H9 (cell line): ENCODE measurements at regions not wholly inside any gene's neighbourhood (a gene's known extent, or its start where the extent isn't known, plus 50 kb on each side); places are given as distances from the start of the nearest gene placed in this dataset.

ENCODE experiments used
- DNase-seq: peaks from one replicate; pipeline ENCODE4 v3.0.0-alpha.2; 2017
- H2AFZ ChIP-seq: one replicate; pipeline ENCODE4 v1.6.1; 2013; ENCODE audit warnings: mild to moderate bottlenecking, low read length, control low read depth, moderate library complexity
- H2AK5ac ChIP-seq: 2 replicates; pipeline ENCODE4 v1.6.1; 2013; ENCODE audit warnings: low read length, control low read depth, mixed read lengths; ENCODE audit not compliant: insufficient read length
- H2BK120ac ChIP-seq: one replicate; pipeline ENCODE4 v1.6.1; 2013; ENCODE audit warnings: low read depth, mild to moderate bottlenecking, low read length, control low read depth, inconsistent platforms; ENCODE audit not compliant: poor library complexity, severe bottlenecking
- H2BK12ac ChIP-seq: 2 replicates; pipeline ENCODE4 v1.6.1; 2013; ENCODE audit warnings: low read length, control low read depth, mixed read lengths, low read depth; ENCODE audit not compliant: insufficient read length
- H2BK15ac ChIP-seq: 2 replicates; pipeline ENCODE4 v1.6.1; 2013; ENCODE audit warnings: low read depth, low read length, control low read depth
- H2BK20ac ChIP-seq: one replicate; pipeline ENCODE4 v1.6.1; 2013; ENCODE audit warnings: low read depth, mild to moderate bottlenecking, low read length, control low read depth, inconsistent platforms; ENCODE audit not compliant: poor library complexity, severe bottlenecking
- H2BK5ac ChIP-seq: 2 replicates; pipeline ENCODE4 v1.6.1; 2013; ENCODE audit warnings: low read length, control low read depth, mixed read lengths; ENCODE audit not compliant: insufficient read length
- H3K14ac ChIP-seq: 2 replicates; pipeline ENCODE4 v1.6.1; 2013; ENCODE audit warnings: low read length, control low read depth; ENCODE audit not compliant: insufficient read depth
- H3K18ac ChIP-seq: 2 replicates; pipeline ENCODE4 v1.6.1; 2013; ENCODE audit warnings: low read depth, mild to moderate bottlenecking, mixed read lengths, low read length, control low read depth; ENCODE audit not compliant: insufficient read length
- H3K23ac ChIP-seq: 2 replicates; pipeline ENCODE4 v1.6.1; 2013; ENCODE audit warnings: low read length, control low read depth, mixed read lengths, low read depth; ENCODE audit not compliant: insufficient read length
- H3K23me2 ChIP-seq: 2 replicates; pipeline ENCODE4 v1.6.1; 2013; ENCODE audit warnings: low read depth, mild to moderate bottlenecking, mixed read lengths, low read length, control low read depth; ENCODE audit not compliant: insufficient read length, poor library complexity, severe bottlenecking
- H3K27ac ChIP-seq: 2 replicates; pipeline ENCODE4 v1.5.1; 2013; ENCODE audit warnings: low read length, control low read depth, mixed read lengths, low read depth; ENCODE audit not compliant: insufficient read length
- H3K27me3 ChIP-seq: 2 replicates; pipeline ENCODE4 v1.6.1; 2013; ENCODE audit warnings: low read length, control low read depth, inconsistent platforms; ENCODE audit not compliant: insufficient read depth
- H3K4ac ChIP-seq: 2 replicates; pipeline ENCODE4 v1.6.1; 2013; ENCODE audit warnings: low read depth, mild to moderate bottlenecking, control low read depth, inconsistent platforms, low read length, moderate library complexity
- H3K4me1 ChIP-seq: 2 replicates; pipeline ENCODE4 v1.6.1; 2013; ENCODE audit warnings: low read length, control low read depth, inconsistent platforms; ENCODE audit not compliant: insufficient read depth
- H3K4me2 ChIP-seq: 2 replicates; pipeline ENCODE4 v1.6.1; 2013; ENCODE audit warnings: low read length, control low read depth, mixed read lengths; ENCODE audit not compliant: insufficient read length, insufficient read depth
- H3K56ac ChIP-seq: 2 replicates; pipeline ENCODE4 v1.6.1; 2013; ENCODE audit warnings: low read depth, mild to moderate bottlenecking, mixed read lengths, low read length, control low read depth; ENCODE audit not compliant: insufficient read length
- H3K79me1 ChIP-seq: 2 replicates; pipeline ENCODE4 v1.6.1; 2013; ENCODE audit warnings: low read depth, mild to moderate bottlenecking, moderate library complexity, low read length, control low read depth, inconsistent platforms; ENCODE audit not compliant: insufficient read depth, poor library complexity, severe bottlenecking
- H3K79me2 ChIP-seq: 2 replicates; pipeline ENCODE4 v1.6.1; 2013; ENCODE audit warnings: low read length, control low read depth, inconsistent platforms; ENCODE audit not compliant: insufficient read depth
- H3K9ac ChIP-seq: 2 replicates; pipeline ENCODE4 v1.6.1; 2013; ENCODE audit warnings: low read length, control low read depth, mixed read lengths; ENCODE audit not compliant: insufficient read length; ENCODE audit errors: extremely low read depth
- H3K9me3 ChIP-seq: one replicate; pipeline ENCODE4 v1.6.1; 2013; ENCODE audit warnings: low read depth, low read length, inconsistent platforms; ENCODE audit not compliant: control insufficient read depth
- H3T11ph ChIP-seq: one replicate; pipeline ENCODE4 v1.6.1; 2013; ENCODE audit warnings: mild to moderate bottlenecking, low read length, control low read depth, inconsistent platforms
- H4K20me1 ChIP-seq: one replicate; pipeline ENCODE4 v1.6.1; 2013; ENCODE audit not compliant: control insufficient read depth, insufficient read length, insufficient read depth
- H4K5ac ChIP-seq: 2 replicates; pipeline ENCODE4 v1.6.1; 2013; ENCODE audit warnings: low read depth, mild to moderate bottlenecking, mixed read lengths, low read length, control low read depth; ENCODE audit not compliant: insufficient read length
- H4K8ac ChIP-seq: replicated peaks from 2 replicates; pipeline ENCODE4 v1.6.1; 2013; ENCODE audit warnings: low read length, control low read depth, mixed read lengths, low read depth; ENCODE audit not compliant: insufficient read length
- H4K91ac ChIP-seq: 2 replicates; pipeline ENCODE4 v1.6.1; 2013; ENCODE audit warnings: low read depth, mild to moderate bottlenecking, moderate library complexity, mixed read lengths, low read length, control low read depth; ENCODE audit not compliant: insufficient read length
- H3K27ac Mint-ChIP-seq, 3 experiments: 2 replicates in 2 of 3; 3 replicates in 1 of 3; pipeline ENCODE4 v1.8.0; 2020 to 2021; ENCODE audit warnings: mixed read lengths in 3 of 3, mild to moderate bottlenecking in 1 of 3, moderate library complexity in 1 of 3
- H3K27me3 Mint-ChIP-seq: 2 replicates; pipeline ENCODE4 v1.8.0; 2021; ENCODE audit warnings: low read depth, mild to moderate bottlenecking, moderate library complexity, mixed read lengths
- H3K36me3 Mint-ChIP-seq, 3 experiments: 2 replicates in 2 of 3; 3 replicates in 1 of 3; pipeline ENCODE4 v1.8.0; 2020 to 2021; ENCODE audit warnings: low read depth in 3 of 3, mixed read lengths in 3 of 3; ENCODE audit not compliant: insufficient read depth in 1 of 3
- H3K4me1 Mint-ChIP-seq, 2 experiments: 2 replicates each; pipeline ENCODE4 v1.8.0; 2020; ENCODE audit warnings: mixed read lengths in 2 of 2
- H3K4me3 Mint-ChIP-seq, 2 experiments: 2 replicates in 1 of 2; 3 replicates in 1 of 2; pipeline ENCODE4 v1.8.0; 2020 to 2021; ENCODE audit warnings: mild to moderate bottlenecking in 2 of 2, mixed read lengths in 2 of 2, moderate library complexity in 1 of 2
- H3K9me3 Mint-ChIP-seq, 2 experiments: 2 replicates in 1 of 2; 3 replicates in 1 of 2; pipeline ENCODE4 v1.8.0; 2020; ENCODE audit warnings: mild to moderate bottlenecking in 2 of 2, mixed read lengths in 2 of 2, moderate library complexity in 1 of 2
- WGBS: extraction: QIAGEN DNeasy Blood & Tissue Kit; methylation state at CpG from one replicate; pipeline ENCODE4 v1.1.7; 2013; ENCODE audit warnings: missing lambda C conversion rate, low lambda C conversion rate, mixed read lengths; ENCODE audit not compliant: insufficient read length; ENCODE audit errors: extremely low coverage; 5-methylcytosine and 5-hydroxymethylcytosine counted together
- TF ChIP-seq, protein P1 (sequence below): fragments of 200-600 bp; sonication (generic); conservative IDR thresholded peaks from 3 replicates; pipeline ENCODE4 v1.8.0; 2021; ENCODE audit warnings: antibody characterized with exemption, mild to moderate bottlenecking

DNA sequence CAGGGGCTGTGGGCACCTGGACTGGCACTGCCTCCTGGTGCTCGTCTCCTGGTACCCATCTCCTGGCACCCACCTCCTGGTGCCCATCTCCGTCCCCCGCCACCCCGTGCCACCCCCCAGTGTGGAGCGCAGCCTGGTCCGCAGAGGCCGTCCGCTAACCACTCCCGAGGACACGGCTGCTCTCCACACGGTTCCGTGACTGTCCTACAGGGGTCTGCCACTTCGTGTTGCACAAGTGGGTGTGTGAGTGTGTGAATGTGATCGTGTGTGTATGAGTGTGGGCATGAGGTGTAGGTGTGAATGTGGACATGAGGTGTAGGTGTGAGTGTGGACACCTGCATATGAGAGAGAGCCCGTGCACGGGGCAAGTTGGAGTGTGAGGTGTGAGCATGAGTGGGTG lies 119.4 kb upstream of the HS6ST1 start:
- no peak overlapping the region for H3K9ac ChIP-seq
- H3K27ac Mint-ChIP-seq, result no peak overlapping the region
- H2BK12ac ChIP-seq, result no peak overlapping the region
- no peak overlapping the region for H3K23ac ChIP-seq
- H3K23me2 ChIP-seq, result no peaks in the 10 kb centered on the region
- no peak overlapping the region for H3K56ac ChIP-seq
- no peak overlapping the region for H4K91ac ChIP-seq
- no peaks in the 10 kb centered on the region; the same call in 1 of the 2 replicates for H3K27me3 Mint-ChIP-seq
- WGBS, result no CpG with 5 or more reads among the region's 16 CpGs
- DNase-seq, result no peak
- H4K20me1 ChIP-seq, result no peaks in the 10 kb centered on the region
- H3K27me3 ChIP-seq, result no peaks in the 10 kb centered on the region
- H3K27ac ChIP-seq, result no peak overlapping the region
- H3K4me2 ChIP-seq, result no peak overlapping the region
- H2AFZ ChIP-seq, result no peak overlapping the region
- no peaks in the 10 kb centered on the region; a peak in 1 of 7 replicates for H3K36me3 Mint-ChIP-seq
- H3T11ph ChIP-seq, result no peak overlapping the region
- H2BK120ac ChIP-seq, result no peak overlapping the region
- no peak overlapping the region for H3K14ac ChIP-seq
- H4K8ac ChIP-seq, result no peak overlapping the region
- no peaks in the 10 kb centered on the region for H3K9me3 ChIP-seq
- no peaks in the 10 kb centered on the region for H3K9me3 Mint-ChIP-seq
- H2BK5ac ChIP-seq, result no peak overlapping the region
- TF ChIP-seq, protein P1, sequence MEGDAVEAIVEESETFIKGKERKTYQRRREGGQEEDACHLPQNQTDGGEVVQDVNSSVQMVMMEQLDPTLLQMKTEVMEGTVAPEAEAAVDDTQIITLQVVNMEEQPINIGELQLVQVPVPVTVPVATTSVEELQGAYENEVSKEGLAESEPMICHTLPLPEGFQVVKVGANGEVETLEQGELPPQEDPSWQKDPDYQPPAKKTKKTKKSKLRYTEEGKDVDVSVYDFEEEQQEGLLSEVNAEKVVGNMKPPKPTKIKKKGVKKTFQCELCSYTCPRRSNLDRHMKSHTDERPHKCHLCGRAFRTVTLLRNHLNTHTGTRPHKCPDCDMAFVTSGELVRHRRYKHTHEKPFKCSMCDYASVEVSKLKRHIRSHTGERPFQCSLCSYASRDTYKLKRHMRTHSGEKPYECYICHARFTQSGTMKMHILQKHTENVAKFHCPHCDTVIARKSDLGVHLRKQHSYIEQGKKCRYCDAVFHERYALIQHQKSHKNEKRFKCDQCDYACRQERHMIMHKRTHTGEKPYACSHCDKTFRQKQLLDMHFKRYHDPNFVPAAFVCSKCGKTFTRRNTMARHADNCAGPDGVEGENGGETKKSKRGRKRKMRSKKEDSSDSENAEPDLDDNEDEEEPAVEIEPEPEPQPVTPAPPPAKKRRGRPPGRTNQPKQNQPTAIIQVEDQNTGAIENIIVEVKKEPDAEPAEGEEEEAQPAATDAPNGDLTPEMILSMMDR, result no peak
- H2BK20ac ChIP-seq, result no peak overlapping the region
- H3K79me2 ChIP-seq, result no peaks in the 10 kb centered on the region
- H3K4me3 Mint-ChIP-seq, result no peak overlapping the region
- H3K79me1 ChIP-seq, result no peaks in the 10 kb centered on the region
- H4K5ac ChIP-seq, result no peak overlapping the region
- H3K4me1 ChIP-seq, result peaks cover 3% of the 10 kb centered on the region; the same call in 1 of the 2 replicates
- no peak overlapping the region for H3K18ac ChIP-seq
- H2AK5ac ChIP-seq, result no peak overlapping the region
- H2BK15ac ChIP-seq, result no peak overlapping the region
- peaks cover 14% of the 10 kb centered on the region in 2 experiments for H3K4me1 Mint-ChIP-seq
- no peak overlapping the region for H3K4ac ChIP-seq
